ENCODE measurements at regions not wholly inside any gene's neighbourhood (a gene's known extent, or its start where the extent isn't known, plus 50 kb on each side); places are given as distances from the start of the nearest gene placed in this dataset.
"Not testable (repeated sequence)": the region's sequence is repeated elsewhere in the genome, so short reads cannot be mapped to it uniquely, and the experiment has no call there.

DNA sequence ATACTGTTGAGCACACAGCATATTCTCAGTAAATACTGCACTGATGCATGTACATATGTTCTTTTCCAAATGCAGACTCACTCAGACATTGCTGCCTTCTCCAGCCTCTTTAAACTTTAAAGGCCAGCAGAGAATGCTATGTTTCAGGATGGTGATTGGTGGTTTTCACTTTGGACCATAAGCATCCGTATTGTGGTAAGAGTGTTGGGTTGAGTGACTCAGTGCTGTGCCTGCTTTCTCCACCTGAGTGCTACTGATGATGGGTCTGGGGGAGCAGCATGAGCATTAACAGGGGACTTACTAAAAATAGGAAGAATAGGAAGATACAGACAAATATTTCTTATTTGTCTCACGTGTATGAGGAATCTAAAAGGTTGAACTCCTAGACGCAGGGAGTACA is 56.3 kb upstream of the ZNF92 start:
- no peak for DNase-seq

DNA sequence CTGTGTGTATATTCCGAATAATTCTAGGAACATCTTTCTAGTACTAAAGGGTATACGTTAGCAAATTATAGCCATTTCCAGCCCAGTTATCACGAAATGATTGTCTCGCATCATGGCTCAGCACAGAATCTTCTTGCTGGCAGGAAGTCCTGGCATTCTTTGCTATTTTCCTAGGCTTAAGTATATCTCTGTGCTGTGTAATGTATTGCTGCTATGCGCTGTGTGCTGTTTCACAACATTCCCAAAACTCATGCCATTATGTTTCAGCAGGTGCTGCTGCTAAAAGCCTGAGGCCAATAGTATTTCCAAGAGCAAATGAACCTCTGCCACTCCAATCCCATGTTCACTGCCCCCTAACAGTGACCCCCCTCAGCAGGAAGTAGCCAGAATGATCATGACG is 62.9 kb upstream of the ZNF92 start:
- no peak for DNase-seq

DNA sequence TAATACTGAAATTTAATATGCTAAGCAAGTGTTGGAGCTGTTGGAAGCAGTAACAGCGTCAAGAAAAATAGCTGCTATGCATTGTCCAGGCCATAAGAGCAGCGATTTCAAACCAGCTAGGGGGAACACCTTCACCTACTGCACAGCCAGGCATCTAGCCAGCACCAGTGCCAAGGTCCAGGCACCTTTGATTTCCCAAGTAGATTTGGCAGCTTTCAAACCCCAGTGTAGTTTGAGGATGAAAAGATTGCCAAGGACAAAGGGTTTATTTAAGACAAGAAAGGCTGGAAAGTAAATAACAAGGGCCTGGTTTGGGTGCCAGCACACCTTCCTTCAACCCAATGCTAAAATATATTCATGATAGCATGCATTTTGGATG is 65.4 kb upstream of the ZNF92 start:
- no peak for DNase-seq

DNA sequence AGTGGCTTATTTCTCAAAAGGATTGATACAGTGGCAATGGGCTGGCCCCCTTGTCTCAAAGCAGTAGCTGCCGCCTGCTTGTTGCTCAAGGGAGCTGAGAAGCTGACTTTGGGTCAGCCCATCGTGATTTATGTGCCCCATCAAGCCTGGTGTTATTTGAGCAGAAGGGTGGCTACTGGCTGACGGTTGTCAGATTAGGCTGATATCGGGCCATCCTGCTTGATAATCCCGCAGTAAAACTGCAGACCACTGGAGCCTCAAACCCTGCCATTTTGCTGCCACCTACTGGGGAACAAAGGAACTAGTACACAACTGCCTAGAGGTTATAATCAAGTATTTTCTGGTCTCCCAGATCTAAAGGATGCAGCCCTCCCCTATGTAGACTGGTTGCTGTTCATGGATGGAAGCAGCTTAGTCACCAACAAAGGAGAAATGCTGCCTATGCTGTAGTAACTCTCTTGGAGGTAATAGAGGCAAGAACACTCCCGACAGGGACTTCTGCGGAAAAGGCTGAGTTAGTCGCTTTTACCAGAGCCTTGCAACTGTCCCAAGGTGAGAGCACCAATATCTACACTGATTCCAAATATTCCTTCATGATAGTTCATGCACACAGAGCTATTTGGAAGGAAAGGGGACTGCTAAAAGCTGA is 65.9 kb upstream of the ZNF92 start:
- peak; percentile 63 for DNase-seq

DNA sequence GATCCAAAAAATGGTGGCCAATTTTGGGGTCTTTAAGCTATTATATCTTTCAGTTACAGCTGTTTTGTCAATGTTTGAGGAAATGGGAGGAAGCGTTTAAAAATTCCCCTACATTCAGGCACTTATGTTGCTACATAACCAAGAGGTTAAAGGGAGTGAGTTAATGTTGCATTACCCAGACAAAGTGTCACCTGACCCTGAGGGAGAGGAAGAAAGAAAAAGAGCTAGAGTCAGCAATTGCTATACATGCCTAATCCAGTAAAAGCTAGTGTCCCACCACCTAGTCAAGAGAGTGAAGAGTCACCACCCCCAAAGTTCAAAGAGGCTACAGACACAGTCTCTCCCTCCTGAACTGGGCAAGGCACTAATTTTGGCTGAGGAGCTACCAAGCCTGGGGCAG is 69.5 kb upstream of the ZNF92 start:
- DNase-seq: no peak

DNA sequence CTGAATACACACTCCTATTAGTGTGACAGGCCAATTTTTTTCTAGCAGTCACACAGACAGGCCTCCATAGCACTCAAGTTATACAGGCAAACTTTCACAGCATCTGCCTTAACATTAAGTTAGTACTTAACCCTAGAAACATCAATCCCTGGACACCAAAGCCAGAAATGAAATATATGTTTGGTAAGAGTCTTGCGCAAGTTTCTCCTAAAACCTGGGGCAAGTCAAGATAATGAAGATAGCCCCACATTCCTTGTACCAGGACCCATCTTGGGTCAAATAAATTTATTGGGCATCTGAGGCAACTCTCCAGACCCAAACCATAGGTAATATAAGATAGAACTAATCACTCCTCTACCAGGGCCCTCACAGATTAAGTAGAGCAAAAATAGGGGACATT is 70.8 kb upstream of the ZNF92 start:
- DNase-seq: no peak

DNA sequence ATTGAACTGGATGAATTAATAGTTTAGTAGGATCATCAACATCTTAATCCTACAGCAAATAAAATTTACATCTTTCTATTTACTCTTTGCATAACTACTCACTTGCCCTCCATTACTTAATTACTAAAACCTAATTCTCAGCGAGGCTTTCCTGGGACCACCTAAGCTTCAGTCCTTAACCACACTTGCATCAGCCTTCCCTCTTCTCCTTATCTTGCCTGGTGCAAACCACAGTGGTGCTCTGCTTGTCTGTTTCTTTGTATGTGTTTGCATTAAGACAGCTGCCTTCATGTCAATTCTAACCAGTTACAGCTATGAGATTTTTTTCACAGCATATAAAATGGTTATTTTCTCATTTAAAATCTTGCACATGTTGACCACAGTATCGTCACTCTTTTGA is 72.6 kb upstream of the ZNF92 start:
- no peak for DNase-seq

DNA sequence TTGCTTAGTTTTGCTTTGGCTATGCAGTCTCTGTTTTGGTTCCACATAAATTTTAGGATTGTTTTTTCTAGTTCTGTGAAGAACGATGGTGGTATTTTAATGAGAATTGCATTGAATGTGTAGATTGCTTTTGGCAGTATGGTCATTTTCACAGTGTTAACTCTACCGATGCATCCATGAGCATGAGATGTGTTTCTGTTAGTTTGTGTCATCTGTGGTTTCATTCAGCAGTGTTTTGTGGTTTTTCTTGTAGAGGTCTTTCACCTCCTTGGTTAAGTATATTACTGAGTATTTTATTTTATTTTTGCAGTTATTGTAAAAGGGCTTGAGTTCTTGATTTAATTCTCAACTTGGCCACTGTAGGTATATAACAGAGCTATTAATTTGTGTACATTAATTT is 78.2 kb upstream of the ZNF92 start:
- no peak for DNase-seq

DNA sequence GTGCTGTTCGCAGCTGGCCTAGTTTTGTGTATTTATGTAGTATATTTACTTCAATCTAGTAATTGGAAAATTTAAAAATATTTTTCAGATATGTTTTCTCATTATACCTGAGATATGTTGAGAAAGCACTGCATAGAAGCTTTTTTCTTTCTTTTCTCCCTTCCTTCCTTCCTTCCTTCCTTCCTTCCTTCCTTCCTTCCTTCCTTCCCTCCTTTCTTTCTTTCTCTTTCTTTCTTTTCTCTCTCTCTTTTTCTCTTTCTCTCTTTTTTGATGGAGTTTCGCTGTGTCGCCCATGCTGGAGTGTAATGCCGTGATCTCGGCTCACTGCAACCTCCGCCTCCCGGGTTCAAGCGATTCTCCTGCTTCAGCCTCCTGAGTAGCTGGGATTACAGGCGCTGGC is 83.3 kb upstream of the ZNF92 start:
- DNase-seq: not testable (repeated sequence)

DNA sequence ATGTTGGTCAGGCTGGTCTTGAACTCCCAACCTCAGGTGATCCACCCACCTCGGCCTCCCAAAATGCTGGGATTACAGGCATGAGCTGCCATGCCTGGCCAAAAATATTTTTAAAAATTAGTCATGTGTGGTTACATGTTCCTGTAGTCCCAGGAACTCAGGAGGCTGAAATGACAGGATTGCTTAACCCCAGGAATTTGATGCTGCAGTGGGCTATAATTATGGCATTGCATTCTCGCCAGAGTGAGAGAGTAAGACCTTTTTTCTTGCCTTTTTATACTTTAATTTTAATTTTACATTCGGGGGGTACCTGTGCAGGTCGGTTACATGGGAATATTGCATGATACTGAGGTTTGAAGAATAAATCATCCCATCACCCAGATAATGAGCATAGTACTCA is 86.6 kb upstream of the ZNF92 start:
- peak; percentile 8 for DNase-seq

DNA sequence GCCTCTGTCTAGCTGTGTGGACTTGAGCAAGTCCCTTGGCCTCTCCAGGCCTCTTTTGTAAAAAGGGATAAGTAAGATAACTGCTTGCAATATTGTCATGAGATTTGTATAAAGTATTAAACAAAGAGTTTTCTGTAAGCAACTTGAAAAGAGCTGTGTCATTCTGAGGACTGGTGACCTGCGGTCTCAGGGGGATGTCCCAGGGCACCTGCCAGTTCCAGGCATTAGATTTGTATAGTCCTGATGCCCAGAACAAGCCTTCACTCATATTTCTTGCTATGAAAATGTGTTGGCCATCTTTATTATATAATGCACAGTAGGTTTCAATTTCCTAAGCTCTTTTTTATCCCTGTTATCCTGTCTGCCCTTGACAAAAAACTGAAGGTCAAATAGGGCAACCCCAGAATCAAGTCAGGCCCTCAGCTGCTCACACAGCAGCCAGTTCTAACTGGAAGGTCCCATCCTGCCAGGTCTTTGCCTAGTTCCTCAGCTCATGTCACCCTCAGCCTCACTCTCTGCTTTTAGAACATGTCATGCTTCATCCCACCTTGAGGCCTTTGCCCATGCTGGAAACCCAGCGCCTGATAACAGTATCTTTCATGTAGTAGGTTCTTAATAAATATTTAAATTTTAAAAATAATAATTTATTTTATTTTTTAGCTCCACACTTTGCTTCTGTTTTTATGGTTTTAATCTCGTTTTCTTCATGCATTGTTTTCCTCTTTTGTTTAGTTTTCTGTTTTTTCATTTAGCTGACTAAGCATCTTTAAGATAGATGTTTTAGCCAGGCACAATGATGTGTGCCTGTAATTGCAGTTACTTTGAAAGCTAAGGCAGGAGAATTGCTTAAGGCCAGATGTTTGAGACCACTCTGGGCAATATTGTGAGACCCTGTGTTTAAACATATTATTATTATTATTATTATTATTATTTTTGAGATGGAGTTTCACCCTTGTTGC is 87.5 kb upstream of the ZNF92 start:
- no peak for DNase-seq

DNA sequence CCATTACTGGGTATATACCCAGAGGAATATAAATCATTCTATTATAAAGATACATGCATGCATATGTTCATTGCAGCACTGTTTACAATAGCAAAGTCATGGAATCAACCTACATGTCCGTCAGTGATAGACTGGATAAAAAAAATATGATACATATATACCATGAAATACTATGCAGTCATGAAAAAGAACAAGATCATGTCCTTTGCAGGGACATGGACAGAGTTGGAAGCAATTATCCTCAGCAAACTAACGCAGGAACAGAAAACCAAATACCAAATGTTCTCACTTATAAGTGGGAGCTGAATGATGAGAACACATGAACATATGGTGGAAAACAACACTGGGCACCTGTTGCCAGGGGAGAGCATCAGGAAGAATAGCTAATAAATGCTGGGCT is 88.4 kb upstream of the ZNF92 start:
- not testable (repeated sequence) for DNase-seq

DNA sequence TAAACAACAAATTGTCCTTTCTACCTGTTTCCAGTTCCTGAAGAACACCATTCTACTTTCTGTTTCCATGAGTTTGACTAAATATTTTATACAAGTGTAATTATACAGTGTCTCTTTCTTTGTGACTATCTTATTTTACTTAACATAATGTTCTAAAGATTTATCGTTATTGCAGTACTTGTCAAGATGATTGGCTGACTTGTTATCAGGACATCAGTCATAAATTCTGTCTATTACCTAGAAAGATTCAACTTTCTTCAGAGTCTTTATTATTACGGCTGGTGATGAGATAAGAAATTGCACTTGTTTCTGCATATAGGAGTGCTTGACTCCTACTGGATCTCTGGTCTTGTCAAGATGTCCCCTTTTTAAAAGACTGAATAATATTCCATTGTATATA is 93.9 kb upstream of the ZNF92 start:
- DNase-seq: no peak

DNA sequence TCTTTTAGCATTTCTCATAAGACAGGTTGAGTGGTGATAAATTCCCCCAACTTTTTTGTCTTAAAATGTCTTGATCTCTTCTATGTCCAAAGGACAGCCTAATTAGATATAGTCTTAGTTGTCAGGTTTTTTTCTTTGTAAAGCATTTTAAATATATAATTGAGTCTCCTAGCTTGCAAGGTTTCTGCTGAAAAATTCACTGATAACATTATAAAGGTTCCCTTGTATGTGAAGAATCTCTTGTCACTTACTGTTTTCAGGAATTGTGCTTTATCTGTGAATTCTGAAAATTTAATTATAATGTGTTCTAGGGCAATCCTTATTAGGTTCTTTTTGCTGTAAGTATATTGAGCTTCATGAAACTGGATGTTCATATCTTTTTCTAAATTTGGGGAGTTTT is 96.8 kb upstream of the ZNF92 start:
- no peak for DNase-seq

DNA sequence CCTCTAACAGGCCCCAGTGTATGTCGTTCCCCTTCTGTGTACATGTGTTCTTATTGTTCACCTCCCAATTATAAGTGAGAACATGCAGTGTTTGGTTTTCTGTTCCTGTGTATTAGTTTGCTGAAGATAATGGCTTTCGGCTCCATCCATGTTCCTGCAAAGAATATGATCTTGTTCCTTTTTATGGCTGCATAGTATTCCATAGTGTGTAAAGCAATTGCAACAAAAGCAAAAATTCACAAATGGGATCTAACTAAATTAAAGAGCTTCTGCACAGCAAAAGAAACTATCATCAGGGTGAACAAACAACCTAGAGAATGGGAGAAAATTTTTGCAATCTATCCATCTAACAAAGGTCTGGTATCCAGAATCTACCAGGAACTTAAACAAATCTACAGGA is 102.2 kb upstream of the ZNF92 start:
- not testable (repeated sequence) for DNase-seq

DNA sequence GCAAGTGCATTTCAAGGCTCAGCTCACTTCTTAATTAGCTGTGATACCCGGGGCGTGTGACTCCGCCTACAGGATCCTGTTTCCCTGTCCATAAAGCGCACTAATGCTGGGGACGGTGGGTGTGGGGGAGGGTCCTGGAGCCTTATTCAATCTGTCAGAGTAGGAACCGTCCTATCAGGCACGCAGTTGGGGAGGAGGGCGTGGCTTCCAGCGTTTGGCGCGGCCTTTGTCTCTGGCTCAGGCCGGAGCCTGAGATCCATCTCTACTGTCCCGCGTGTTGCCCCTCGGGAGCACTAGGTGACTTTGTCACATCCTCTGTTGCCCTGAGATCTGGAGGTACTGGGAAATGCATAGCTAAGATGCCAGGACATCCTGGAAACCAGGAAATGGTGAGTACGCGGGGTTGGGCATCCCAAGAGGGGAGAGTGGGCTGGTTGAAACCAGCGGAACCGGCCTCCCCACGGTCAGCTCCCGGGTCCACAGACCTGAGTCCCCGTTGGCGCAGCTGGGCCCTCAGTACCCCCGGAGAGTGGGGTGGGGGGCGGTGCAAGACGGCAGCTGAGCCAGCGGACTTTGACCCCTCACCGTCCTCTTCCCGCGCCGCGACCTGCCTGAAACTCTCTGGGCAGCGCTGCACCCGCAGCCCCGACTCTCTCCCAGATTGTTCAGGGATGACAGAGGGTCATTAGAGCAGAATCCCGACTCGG is 104.4 kb upstream of the ZNF92 start:
- DNase-seq: peak; percentile 69

DNA sequence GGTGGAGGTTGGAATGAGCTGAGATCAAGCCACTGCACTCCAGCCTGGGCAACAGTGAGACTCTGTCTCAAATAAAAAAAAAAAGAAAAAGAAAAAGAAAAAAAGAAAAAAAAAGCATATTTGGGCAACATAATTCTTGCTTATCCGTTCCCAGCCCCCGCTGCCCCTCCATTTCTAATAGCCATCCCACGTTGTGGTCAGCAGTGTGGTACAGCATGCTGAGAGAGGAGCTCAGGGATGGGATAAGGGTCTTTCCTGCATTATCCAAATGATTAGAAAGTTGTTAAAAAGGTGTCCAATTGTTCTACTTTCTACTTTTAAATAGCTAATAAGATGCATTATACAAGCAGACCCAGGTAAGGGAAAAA is 104.9 kb upstream of the ZNF92 start:
- no peak for DNase-seq

DNA sequence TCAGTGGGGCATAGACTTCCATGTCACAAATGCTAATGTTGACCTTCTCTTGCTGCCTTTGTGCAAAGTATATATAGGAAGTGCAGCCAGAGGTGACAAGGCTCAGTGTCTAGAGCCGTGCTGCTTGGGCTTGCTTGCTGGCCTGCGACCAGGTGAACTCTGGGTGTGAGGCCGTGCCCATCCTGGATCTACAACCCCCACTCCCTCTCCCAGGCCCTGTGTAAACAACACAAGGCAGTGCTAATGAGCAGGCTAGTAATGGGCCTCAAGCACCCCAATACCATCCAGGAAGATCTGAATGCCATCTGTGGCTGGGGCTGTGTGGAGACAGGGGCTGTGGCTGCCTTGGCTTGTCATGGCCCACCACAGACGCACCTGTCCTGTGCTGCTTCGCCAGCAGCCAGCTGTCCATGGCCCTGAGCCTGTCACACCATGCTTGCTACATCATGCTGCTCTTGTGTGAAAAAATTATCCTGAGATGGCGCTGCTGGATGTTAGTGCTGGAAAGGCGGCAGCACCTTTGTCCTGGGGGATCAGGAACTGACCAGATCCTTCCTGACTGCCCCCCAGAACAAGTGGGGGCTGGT is 107.6 kb upstream of the ZNF92 start:
- no peak for DNase-seq

DNA sequence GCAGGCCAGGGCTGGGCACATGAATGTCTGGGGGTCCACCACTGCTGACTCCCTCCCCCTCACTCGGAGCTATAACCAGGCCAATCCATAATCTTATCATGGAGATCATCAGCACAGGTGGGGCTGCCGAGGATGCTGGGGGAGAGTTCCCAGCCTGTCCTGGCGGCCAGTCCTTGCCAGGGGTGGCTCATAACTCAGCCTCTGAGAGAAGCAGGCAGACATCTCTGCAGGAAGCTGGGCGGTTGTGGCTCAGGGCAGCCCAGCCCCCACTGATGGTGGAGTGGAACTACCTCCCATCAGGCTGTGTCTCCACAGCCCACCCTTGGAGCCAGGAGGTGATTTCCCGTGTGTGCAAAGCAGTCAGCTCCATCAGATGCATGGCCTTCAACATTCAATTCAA is 109.4 kb upstream of the ZNF92 start:
- no peak for DNase-seq

DNA sequence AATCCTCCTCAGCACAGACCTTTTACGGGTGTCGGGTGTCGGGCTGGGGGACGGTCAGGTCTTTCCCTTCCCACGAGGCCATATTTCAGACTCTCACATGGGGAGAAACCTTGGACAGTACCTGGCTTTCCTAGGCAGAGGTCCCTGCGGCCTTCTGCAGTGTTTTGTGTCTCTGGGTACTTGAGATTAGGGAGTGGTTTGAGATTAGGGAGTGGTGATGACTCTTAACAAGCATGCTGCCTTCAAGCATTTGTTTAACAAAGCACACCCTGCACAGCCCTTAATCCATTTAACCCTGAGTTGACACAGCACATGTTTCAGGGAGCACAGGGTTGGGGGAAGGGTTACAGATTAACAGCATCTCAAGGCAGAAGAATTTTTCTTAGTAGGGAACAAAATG is 113.0 kb upstream of the ZNF92 start:
- not testable (repeated sequence) for DNase-seq

DNA sequence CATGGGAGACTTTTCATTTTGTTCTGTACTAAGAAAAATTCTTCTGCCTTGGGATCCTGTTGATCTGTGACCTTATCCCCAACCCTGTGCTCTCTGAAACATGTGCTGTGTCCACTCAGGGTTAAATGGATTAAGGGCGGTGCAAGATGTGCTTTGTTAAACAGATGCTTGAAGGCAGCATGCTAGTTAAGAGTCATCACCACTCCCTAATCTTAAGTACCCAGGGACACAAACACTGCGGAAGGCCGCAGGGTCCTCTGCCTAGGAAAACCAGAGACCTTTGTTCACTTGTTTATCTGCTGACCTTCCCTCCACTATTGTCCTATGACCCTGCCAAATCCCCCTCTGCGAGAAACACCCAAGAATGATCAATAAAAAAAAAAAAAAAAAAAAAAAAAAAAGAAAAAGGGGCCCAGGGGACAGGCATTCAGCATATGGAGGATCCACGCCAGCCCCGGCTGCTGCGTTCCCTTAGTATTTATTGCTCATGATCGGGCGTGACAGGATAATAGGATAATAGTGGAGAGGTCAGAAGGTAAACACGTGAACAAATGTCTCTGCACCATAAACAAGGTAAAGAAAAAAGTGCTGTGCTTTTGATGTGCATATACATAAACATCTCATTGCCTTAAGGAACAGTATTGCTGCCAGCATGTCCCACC is 113.7 kb upstream of the ZNF92 start:
- not testable (repeated sequence) for DNase-seq

DNA sequence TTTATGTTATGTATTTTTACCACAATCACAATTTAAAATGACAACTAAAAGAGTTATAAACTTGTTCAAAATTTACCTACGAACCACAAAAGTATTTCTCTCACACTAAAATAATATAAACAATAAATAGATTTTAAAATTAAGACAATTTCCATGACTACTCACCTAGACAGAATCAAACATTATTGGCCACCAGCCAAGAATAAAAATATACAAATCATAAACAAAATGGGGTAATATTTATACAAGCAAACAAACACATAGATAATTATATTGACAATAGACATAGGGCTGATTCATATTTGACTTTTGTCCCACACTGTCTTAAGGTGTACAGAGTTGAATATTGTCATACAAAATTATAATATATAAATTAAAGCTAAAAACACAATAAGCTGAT is 119.6 kb upstream of the ZNF92 start:
- DNase-seq: no peak

Data from fibroblast of skin of scalp (primary cell).